Neural progenitor cell (in vitro differentiated cells): ENCODE measurements at regions not wholly inside any gene's neighbourhood (a gene's known extent, or its start where the extent isn't known, plus 50 kb on each side); places are given as distances from the start of the nearest gene placed in this dataset.

Experiments
- EZH2 ChIP-seq: fragments of 200-600 bp; sonication (generic); IDR thresholded peaks from 2 replicates; pipeline ENCODE4 v1.6.1; 2017; ENCODE audit warnings: antibody characterized with exemption, mild to moderate bottlenecking, moderate library complexity
- EZH2phosphoT487 ChIP-seq: fragments of 200-600 bp; sonication (generic); IDR thresholded peaks from 2 replicates; pipeline ENCODE4 v1.6.1; 2017; ENCODE audit warnings: antibody characterized with exemption
- TF ChIP-seq, protein P1 (sequence below): fragments of 200-600 bp; sonication (generic); IDR thresholded peaks from 2 replicates; pipeline ENCODE4 v1.5.1; 2017; ENCODE audit warnings: antibody characterized with exemption, mild to moderate bottlenecking

DNA sequence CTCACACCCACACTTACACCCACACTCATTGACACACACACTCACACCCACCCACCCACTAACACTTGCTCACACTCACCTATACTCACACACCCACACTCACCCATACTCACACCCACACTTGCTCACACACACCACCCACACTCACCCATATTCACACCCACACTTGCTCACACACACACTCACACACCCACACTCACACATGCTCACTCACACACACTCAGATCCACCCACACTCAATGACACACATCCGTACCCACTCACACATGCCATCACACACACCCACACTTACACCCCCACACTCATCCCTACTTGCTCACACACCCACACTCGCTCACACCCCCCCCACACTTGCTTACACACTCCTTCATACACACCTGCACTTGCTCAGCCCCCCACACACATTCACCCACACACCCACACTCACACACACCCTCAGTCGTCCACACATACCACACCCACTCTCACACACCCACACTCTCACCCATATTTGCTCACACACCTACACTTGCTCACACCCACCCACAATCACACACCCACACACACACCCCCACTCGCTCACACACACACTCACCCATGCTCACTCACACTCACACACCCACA lies 321.1 kb upstream of the N4BP1 start:
- TF ChIP-seq, protein P1, sequence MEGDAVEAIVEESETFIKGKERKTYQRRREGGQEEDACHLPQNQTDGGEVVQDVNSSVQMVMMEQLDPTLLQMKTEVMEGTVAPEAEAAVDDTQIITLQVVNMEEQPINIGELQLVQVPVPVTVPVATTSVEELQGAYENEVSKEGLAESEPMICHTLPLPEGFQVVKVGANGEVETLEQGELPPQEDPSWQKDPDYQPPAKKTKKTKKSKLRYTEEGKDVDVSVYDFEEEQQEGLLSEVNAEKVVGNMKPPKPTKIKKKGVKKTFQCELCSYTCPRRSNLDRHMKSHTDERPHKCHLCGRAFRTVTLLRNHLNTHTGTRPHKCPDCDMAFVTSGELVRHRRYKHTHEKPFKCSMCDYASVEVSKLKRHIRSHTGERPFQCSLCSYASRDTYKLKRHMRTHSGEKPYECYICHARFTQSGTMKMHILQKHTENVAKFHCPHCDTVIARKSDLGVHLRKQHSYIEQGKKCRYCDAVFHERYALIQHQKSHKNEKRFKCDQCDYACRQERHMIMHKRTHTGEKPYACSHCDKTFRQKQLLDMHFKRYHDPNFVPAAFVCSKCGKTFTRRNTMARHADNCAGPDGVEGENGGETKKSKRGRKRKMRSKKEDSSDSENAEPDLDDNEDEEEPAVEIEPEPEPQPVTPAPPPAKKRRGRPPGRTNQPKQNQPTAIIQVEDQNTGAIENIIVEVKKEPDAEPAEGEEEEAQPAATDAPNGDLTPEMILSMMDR: no peak
- no peak for TF ChIP-seq EZH2
- no peak for TF ChIP-seq EZH2phosphoT487
